HepG2 (cell line): ENCODE measurements at regions not wholly inside any gene's neighbourhood (a gene's known extent, or its start where the extent isn't known, plus 50 kb on each side); places are given as distances from the start of the nearest gene placed in this dataset.

Source experiments
- NFE2L2 ChIP-seq: fragments of 150-350 bp; IDR thresholded peaks from 2 replicates; pipeline ENCODE4 v1.6.1; 2014; ENCODE audit warnings: low read length
- SPEN ChIP-seq: sonication (generic); formaldehyde crosslinking; IDR thresholded peaks from 2 replicates; pipeline ENCODE4 v1.5.1; 2020; ENCODE audit warnings: low read depth, mild to moderate bottlenecking, missing genetic modification reagents
- TF ChIP-seq, protein P1 (sequence below): sonication (generic); formaldehyde crosslinking; IDR thresholded peaks from 2 replicates; pipeline ENCODE4 v1.5.0; 2020; ENCODE audit warnings: mild to moderate bottlenecking, missing genetic modification reagents, moderate library complexity
- TF ChIP-seq, protein P2 (sequence below): sonication (generic); formaldehyde crosslinking; IDR thresholded peaks from 2 replicates; pipeline ENCODE4 v1.4.0; 2020; ENCODE audit warnings: missing genetic modification reagents

DNA sequence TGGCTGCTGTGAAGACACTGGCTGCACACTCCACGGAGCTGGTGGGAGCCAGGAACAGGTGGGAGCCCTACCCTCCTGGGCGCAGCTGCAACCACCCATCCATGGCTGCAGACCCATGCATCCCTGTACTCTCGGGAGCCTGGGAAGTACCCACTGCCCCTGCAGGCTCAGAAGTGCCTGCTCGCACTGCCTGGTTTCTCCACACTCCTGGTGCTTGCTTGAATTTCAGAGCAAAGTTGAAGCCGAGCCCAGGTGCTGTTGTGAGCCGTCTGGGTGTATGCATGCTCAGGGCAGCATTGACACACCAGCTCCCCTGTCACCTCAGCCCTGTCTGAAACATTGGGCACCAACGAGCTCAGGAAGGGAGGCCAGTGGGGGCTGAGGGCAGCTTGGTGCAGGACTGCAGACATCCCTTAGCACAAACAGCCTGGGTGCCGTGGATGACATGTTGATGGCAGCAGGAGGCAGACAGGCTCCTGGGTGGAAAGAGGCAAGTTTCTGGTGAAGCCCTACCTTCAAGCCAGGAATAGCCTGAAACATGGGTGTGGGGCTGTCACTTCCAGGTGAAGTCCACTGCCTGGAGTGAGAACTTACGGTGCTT lies 585.9 kb downstream of the PCDH18 start:
- TF ChIP-seq SPEN (CRISPR knock-in tag) (no peak), NFE2L2 (no peak)
- TF ChIP-seq, protein P1, sequence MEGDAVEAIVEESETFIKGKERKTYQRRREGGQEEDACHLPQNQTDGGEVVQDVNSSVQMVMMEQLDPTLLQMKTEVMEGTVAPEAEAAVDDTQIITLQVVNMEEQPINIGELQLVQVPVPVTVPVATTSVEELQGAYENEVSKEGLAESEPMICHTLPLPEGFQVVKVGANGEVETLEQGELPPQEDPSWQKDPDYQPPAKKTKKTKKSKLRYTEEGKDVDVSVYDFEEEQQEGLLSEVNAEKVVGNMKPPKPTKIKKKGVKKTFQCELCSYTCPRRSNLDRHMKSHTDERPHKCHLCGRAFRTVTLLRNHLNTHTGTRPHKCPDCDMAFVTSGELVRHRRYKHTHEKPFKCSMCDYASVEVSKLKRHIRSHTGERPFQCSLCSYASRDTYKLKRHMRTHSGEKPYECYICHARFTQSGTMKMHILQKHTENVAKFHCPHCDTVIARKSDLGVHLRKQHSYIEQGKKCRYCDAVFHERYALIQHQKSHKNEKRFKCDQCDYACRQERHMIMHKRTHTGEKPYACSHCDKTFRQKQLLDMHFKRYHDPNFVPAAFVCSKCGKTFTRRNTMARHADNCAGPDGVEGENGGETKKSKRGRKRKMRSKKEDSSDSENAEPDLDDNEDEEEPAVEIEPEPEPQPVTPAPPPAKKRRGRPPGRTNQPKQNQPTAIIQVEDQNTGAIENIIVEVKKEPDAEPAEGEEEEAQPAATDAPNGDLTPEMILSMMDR (CRISPR knock-in tag): no peak
- TF ChIP-seq, protein P2, sequence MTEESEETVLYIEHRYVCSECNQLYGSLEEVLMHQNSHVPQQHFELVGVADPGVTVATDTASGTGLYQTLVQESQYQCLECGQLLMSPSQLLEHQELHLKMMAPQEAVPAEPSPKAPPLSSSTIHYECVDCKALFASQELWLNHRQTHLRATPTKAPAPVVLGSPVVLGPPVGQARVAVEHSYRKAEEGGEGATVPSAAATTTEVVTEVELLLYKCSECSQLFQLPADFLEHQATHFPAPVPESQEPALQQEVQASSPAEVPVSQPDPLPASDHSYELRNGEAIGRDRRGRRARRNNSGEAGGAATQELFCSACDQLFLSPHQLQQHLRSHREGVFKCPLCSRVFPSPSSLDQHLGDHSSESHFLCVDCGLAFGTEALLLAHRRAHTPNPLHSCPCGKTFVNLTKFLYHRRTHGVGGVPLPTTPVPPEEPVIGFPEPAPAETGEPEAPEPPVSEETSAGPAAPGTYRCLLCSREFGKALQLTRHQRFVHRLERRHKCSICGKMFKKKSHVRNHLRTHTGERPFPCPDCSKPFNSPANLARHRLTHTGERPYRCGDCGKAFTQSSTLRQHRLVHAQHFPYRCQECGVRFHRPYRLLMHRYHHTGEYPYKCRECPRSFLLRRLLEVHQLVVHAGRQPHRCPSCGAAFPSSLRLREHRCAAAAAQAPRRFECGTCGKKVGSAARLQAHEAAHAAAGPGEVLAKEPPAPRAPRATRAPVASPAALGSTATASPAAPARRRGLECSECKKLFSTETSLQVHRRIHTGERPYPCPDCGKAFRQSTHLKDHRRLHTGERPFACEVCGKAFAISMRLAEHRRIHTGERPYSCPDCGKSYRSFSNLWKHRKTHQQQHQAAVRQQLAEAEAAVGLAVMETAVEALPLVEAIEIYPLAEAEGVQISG: no peak
